ENCODE measurements at regions not wholly inside any gene's neighbourhood (a gene's known extent, or its start where the extent isn't known, plus 50 kb on each side); places are given as distances from the start of the nearest gene placed in this dataset.

- TF ChIP-seq CTCF (conservative IDR thresholded peaks at IDR 0.05; ENCODE audit: low read depth in 2 of 2) (no peak), EZH2 (IDR thresholded peaks at IDR 0.05; ENCODE audit: low read depth, unreplicated experiment) (no peak), POLR2AphosphoS5 (IDR thresholded peaks at IDR 0.05; ENCODE audit: low read depth) (no peak), ZNF114 (CRISPR knock-in tag; IDR thresholded peaks at IDR 0.05) (no peak), ZNF331 (CRISPR knock-in tag; IDR thresholded peaks at IDR 0.05; ENCODE audit: low read depth) (no peak), NANOG (IDR thresholded peaks at IDR 0.05; ENCODE audit: borderline replicate concordance) (no peak), ETS1 (IDR thresholded peaks at IDR 0.05) (no peak), CREB1 (CRISPR knock-in tag; IDR thresholded peaks at IDR 0.05; ENCODE audit: low read depth) (no peak), JUNB (IDR thresholded peaks at IDR 0.05; ENCODE audit: unreplicated experiment) (no peak), REST (IDR thresholded peaks at IDR 0.05; ENCODE audit: unreplicated experiment) (no peak)
Observed at GRCh38 chr1:189628857-189629256, 848.8 kb downstream of the BRINP3 start.

Measured in GM23338 (cell line).